Neural progenitor cell (in vitro differentiated cells): ENCODE measurements at regions not wholly inside any gene's neighbourhood (a gene's known extent, or its start where the extent isn't known, plus 50 kb on each side); places are given as distances from the start of the nearest gene placed in this dataset.
A peak's percentile ranks its signal among the peaks of the same experiment; 100 is the strongest.

ENCODE experiments used
- DNase-seq: peaks from one replicate; pipeline ENCODE4 v3.0.0-alpha.2; 2016; ENCODE audit warnings: low spot score
- H2AFZ ChIP-seq: fragments of 200-600 bp; sonication (generic); replicated peaks from 2 replicates; pipeline ENCODE4 v1.6.1; 2016; ENCODE audit warnings: antibody characterized with exemption
- H3F3A ChIP-seq: fragments of 200-600 bp; sonication (generic); 2 replicates; pipeline ENCODE4 v1.6.1; 2016; ENCODE audit warnings: antibody characterized with exemption, low read depth
- H3K27ac ChIP-seq: fragments of 200-600 bp; sonication (generic); 2 replicates; pipeline ENCODE4 v1.5.1; 2016; ENCODE audit warnings: mild to moderate bottlenecking
- H3K27me3 ChIP-seq: fragments of 200-600 bp; sonication (generic); 2 replicates; pipeline ENCODE4 v1.6.1; 2016; ENCODE audit warnings: mild to moderate bottlenecking, moderate library complexity
- H3K36me3 ChIP-seq: fragments of 200-600 bp; sonication (generic); 2 replicates; pipeline ENCODE4 v1.5.1; 2016
- H3K4me1 ChIP-seq: fragments of 200-600 bp; sonication (generic); 2 replicates; pipeline ENCODE4 v1.6.1; 2016; ENCODE audit warnings: mixed run types
- H3K4me2 ChIP-seq: fragments of 200-600 bp; sonication (generic); 2 replicates; pipeline ENCODE4 v1.6.1; 2016
- H3K4me3 ChIP-seq: fragments of 200-600 bp; sonication (generic); 2 replicates; pipeline ENCODE4 v1.5.1; 2016
- H3K79me2 ChIP-seq: fragments of 200-600 bp; sonication (generic); 2 replicates; pipeline ENCODE4 v1.6.1; 2016; ENCODE audit warnings: low read depth
- H3K9ac ChIP-seq: fragments of 200-600 bp; sonication (generic); 2 replicates; pipeline ENCODE4 v1.6.1; 2016
- H3K9me3 ChIP-seq: fragments of 200-600 bp; sonication (generic); 2 replicates; pipeline ENCODE4 v1.5.1; 2016; ENCODE audit warnings: low read depth
- H4K20me1 ChIP-seq: fragments of 200-600 bp; sonication (generic); 2 replicates; pipeline ENCODE4 v1.6.1; 2016; ENCODE audit warnings: low read depth
- H3K27ac Mint-ChIP-seq: 3 replicates; pipeline ENCODE4 v1.8.0; 2021; ENCODE audit warnings: mixed read lengths
- H3K27me3 Mint-ChIP-seq: 2 replicates; pipeline ENCODE4 v1.8.0; 2022; ENCODE audit warnings: low read depth, mild to moderate bottlenecking, inconsistent platforms, moderate library complexity, mixed read lengths; ENCODE audit not compliant: insufficient read depth
- H3K36me3 Mint-ChIP-seq: 3 replicates; pipeline ENCODE4 v1.8.0; 2021; ENCODE audit warnings: mixed read lengths
- H3K4me1 Mint-ChIP-seq: 3 replicates; pipeline ENCODE4 v1.8.0; 2021; ENCODE audit warnings: mixed read lengths
- H3K4me3 Mint-ChIP-seq: 3 replicates; pipeline ENCODE4 v1.8.0; 2021; ENCODE audit warnings: mild to moderate bottlenecking, moderate library complexity, mixed read lengths
- H3K9me3 Mint-ChIP-seq: 3 replicates; pipeline ENCODE4 v1.8.0; 2020; ENCODE audit warnings: mixed read lengths
- CTCF ChIP-seq: fragments of 200-600 bp; sonication (generic); IDR thresholded peaks from 2 replicates; pipeline ENCODE4 v1.5.1; 2017; ENCODE audit warnings: antibody characterized with exemption, mild to moderate bottlenecking
- EZH2 ChIP-seq: fragments of 200-600 bp; sonication (generic); IDR thresholded peaks from 2 replicates; pipeline ENCODE4 v1.6.1; 2017; ENCODE audit warnings: antibody characterized with exemption, mild to moderate bottlenecking, moderate library complexity
- EZH2phosphoT487 ChIP-seq: fragments of 200-600 bp; sonication (generic); IDR thresholded peaks from 2 replicates; pipeline ENCODE4 v1.6.1; 2017; ENCODE audit warnings: antibody characterized with exemption

- Mint-ChIP-seq H3K27me3 (peaks cover 7% of the 10 kb centered on the region), H3K4me1 (peaks cover 12% of the 10 kb centered on the region), H3K27ac (no peak overlapping the region), H3K9me3 (peaks cover 2% of the 10 kb centered on the region), H3K36me3 (no peaks in the 10 kb centered on the region), H3K4me3 (no peak overlapping the region)
- no peak overlapping the region for H3K4me3 ChIP-seq
- TF ChIP-seq EZH2phosphoT487 (no peak), CTCF (no peak), EZH2 (no peak)
- H2AFZ ChIP-seq: no peak overlapping the region
- no peaks in the 10 kb centered on the region for H3F3A ChIP-seq
- no peak overlapping the region for H3K4me2 ChIP-seq
- H3K27me3 ChIP-seq: no peaks in the 10 kb centered on the region
- DNase-seq: no peak
- no peaks in the 10 kb centered on the region for H3K79me2 ChIP-seq
- H3K9ac ChIP-seq: no peak overlapping the region
- H3K4me1 ChIP-seq: no peaks in the 10 kb centered on the region
- no peaks in the 10 kb centered on the region for H3K36me3 ChIP-seq
- no peak overlapping the region for H3K27ac ChIP-seq
- no peaks in the 10 kb centered on the region for H4K20me1 ChIP-seq
- no peaks in the 10 kb centered on the region for H3K9me3 ChIP-seq
Observed at GRCh38 chr12:118498171-118498570, 121.8 kb downstream of the SUDS3 start.

- H3F3A ChIP-seq: no peaks in the 10 kb centered on the region
- Mint-ChIP-seq H3K9me3 (peaks cover 4% of the 10 kb centered on the region), H3K27ac (peak overlapping the region; percentile 63), H3K4me1 (peaks cover 9% of the 10 kb centered on the region), H3K27me3 (peaks cover 4% of the 10 kb centered on the region), H3K36me3 (no peaks in the 10 kb centered on the region), H3K4me3 (no peak overlapping the region)
- H3K4me1 ChIP-seq: no peaks in the 10 kb centered on the region
- H3K9ac ChIP-seq: no peak overlapping the region
- no peaks in the 10 kb centered on the region for H3K27me3 ChIP-seq
- H3K27ac ChIP-seq: no peak overlapping the region
- no peak for TF ChIP-seq CTCF
- no peak for TF ChIP-seq EZH2phosphoT487
- TF ChIP-seq EZH2: no peak
- H3K36me3 ChIP-seq: no peaks in the 10 kb centered on the region
- no peaks in the 10 kb centered on the region for H3K9me3 ChIP-seq
- no peak overlapping the region for H3K4me2 ChIP-seq
- H3K4me3 ChIP-seq: no peak overlapping the region
- H3K79me2 ChIP-seq: no peaks in the 10 kb centered on the region
- no peak overlapping the region for H2AFZ ChIP-seq
- H4K20me1 ChIP-seq: no peaks in the 10 kb centered on the region
- DNase-seq: no peak
Observed at GRCh38 chr12:118500299-118500698, 123.9 kb downstream of the SUDS3 start.

GRCh38 chr12:118501489-118501888 lies 125.1 kb downstream of the SUDS3 start:
- Histone ChIP-seq H3F3A (no peaks in the 10 kb centered on the region), H3K9me3 (no peaks in the 10 kb centered on the region), H4K20me1 (no peaks in the 10 kb centered on the region), H3K4me3 (no peak overlapping the region), H3K9ac (no peak overlapping the region), H3K79me2 (no peaks in the 10 kb centered on the region), H3K4me2 (no peak overlapping the region), H2AFZ (no peak overlapping the region), H3K4me1 (no peaks in the 10 kb centered on the region), H3K27me3 (no peaks in the 10 kb centered on the region), H3K27ac (no peak overlapping the region), H3K36me3 (no peaks in the 10 kb centered on the region)
- Mint-ChIP-seq H3K27me3 (peaks cover 4% of the 10 kb centered on the region), H3K4me3 (no peak overlapping the region), H3K9me3 (peaks cover 4% of the 10 kb centered on the region), H3K27ac (no peak overlapping the region), H3K4me1 (peaks cover 9% of the 10 kb centered on the region), H3K36me3 (no peaks in the 10 kb centered on the region)
- TF ChIP-seq CTCF: no peak
- TF ChIP-seq EZH2: no peak
- no peak for TF ChIP-seq EZH2phosphoT487
- DNase-seq: no peak
